Stimulated activated CD8-positive, alpha-beta memory T cell treated with anti-CD3 and anti-CD28 coated beads, Interleukin-7, amount 100 ng/mL, for 48 hours (primary cell): ENCODE measurements at regions not wholly inside any gene's neighbourhood (a gene's known extent, or its start where the extent isn't known, plus 50 kb on each side); places are given as distances from the start of the nearest gene placed in this dataset.
"Not testable (repeated sequence)": the region's sequence is repeated elsewhere in the genome, so short reads cannot be mapped to it uniquely, and the experiment has no call there.

Source experiments
- DNase-seq, 2 donors: peaks; one replicate each; pipeline ENCODE4 v3.0.0-alpha.2; 2020; ENCODE audit warnings: low read depth in 1 of 2; ENCODE audit errors: extremely low read depth in 1 of 2

- DNase-seq = no peak
Measured at GRCh38 chr11:103716363-103716762, 320.1 kb upstream of the DDI1 start.

- no peak for DNase-seq
Measured at GRCh38 chr11:103727262-103727661, 309.2 kb upstream of the DDI1 start.

- no peak for DNase-seq
Measured at GRCh38 chr11:103729617-103730016, 306.8 kb upstream of the DDI1 start.

GRCh38 chr11:103730131-103730940 is 306.1 kb upstream of the DDI1 start:
- no peak for DNase-seq

- no peak for DNase-seq
Measured at GRCh38 chr11:103731670-103732069, 304.8 kb upstream of the DDI1 start.

GRCh38 chr11:103733889-103734288 is 302.6 kb upstream of the DDI1 start:
- no peak for DNase-seq

- DNase-seq = no peak
Measured at GRCh38 chr11:103735497-103736032, 300.9 kb upstream of the DDI1 start.

- DNase-seq = no peak
Measured at GRCh38 chr11:103736315-103737036, 300.0 kb upstream of the DDI1 start.

- DNase-seq = no peak
Measured at GRCh38 chr11:103737037-103737622, 299.3 kb upstream of the DDI1 start.

- DNase-seq = no peak
Measured at GRCh38 chr11:103737747-103738146, 298.7 kb upstream of the DDI1 start.

- DNase-seq = not testable (repeated sequence)
Measured at GRCh38 chr11:103739074-103739796, 297.2 kb upstream of the DDI1 start.

- DNase-seq = no peak
Measured at GRCh38 chr11:103744496-103745153, 291.8 kb upstream of the DDI1 start.

GRCh38 chr11:103749158-103749557 is 287.3 kb upstream of the DDI1 start:
- DNase-seq = no peak

- DNase-seq = no peak
Measured at GRCh38 chr11:103768816-103769215, 267.6 kb upstream of the DDI1 start.

GRCh38 chr11:103773059-103773458 is 263.4 kb upstream of the DDI1 start:
- no peak for DNase-seq

GRCh38 chr11:103773537-103773936 is 262.9 kb upstream of the DDI1 start:
- DNase-seq = no peak

GRCh38 chr11:103779054-103779453 is 257.4 kb upstream of the DDI1 start:
- no peak for DNase-seq

GRCh38 chr11:103789952-103790351 is 246.5 kb upstream of the DDI1 start:
- DNase-seq = no peak

- DNase-seq = no peak
Measured at GRCh38 chr11:103792981-103793468, 243.4 kb upstream of the DDI1 start.

GRCh38 chr11:103794262-103794661 is 242.2 kb upstream of the DDI1 start:
- DNase-seq = no peak
